ENCODE measurements at regions not wholly inside any gene's neighbourhood (a gene's known extent, or its start where the extent isn't known, plus 50 kb on each side); places are given as distances from the start of the nearest gene placed in this dataset.

GRCh38 chr5:38776149-38776896 is 69.5 kb upstream of the OSMR start:
- TF ChIP-seq CTCF (IDR thresholded peaks at IDR 0.05) = no peak
- TF ChIP-seq MEF2A (IDR thresholded peaks at IDR 0.05; ENCODE audit: borderline replicate concordance, low read depth) = no peak
- TF ChIP-seq RCOR1 (IDR thresholded peaks at IDR 0.05; ENCODE audit: low read length) = no peak
- TF ChIP-seq NRF1 (IDR thresholded peaks at IDR 0.05; ENCODE audit: low read depth, low read length) = no peak
- no peak for TF ChIP-seq EP300 (IDR thresholded peaks at IDR 0.05; ENCODE audit: borderline replicate concordance in 1 of 2, low read depth in 1 of 2, low read length in 1 of 2)
- TF ChIP-seq MAX (IDR thresholded peaks at IDR 0.05; ENCODE audit: low read depth) = no peak
- no peak for TF ChIP-seq YY1 (IDR thresholded peaks at IDR 0.05; ENCODE audit: low read depth)

Measured in SK-N-SH (cell line).